Skin epidermis (tissue), 12 donors: ENCODE measurements at regions not wholly inside any gene's neighbourhood (a gene's known extent, or its start where the extent isn't known, plus 50 kb on each side); places are given as distances from the start of the nearest gene placed in this dataset.

Experiments
- H3K27ac ChIP-seq, 21 experiments: fragments of 200-600 bp; sonication (generic) in 11 of 21; one replicate each; pipeline ENCODE4 v1.5.0; 2020; ENCODE audit warnings: mild to moderate bottlenecking in 3 of 21, inconsistent platforms in 2 of 21, moderate library complexity in 2 of 21
- H3K4me3 ChIP-seq, 7 experiments: fragments of 200-600 bp; sonication (generic) in 2 of 7; one replicate each; pipeline ENCODE4 v1.5.0; 2020; ENCODE audit warnings: inconsistent platforms in 2 of 7, mild to moderate bottlenecking in 2 of 7, moderate library complexity in 1 of 7

DNA sequence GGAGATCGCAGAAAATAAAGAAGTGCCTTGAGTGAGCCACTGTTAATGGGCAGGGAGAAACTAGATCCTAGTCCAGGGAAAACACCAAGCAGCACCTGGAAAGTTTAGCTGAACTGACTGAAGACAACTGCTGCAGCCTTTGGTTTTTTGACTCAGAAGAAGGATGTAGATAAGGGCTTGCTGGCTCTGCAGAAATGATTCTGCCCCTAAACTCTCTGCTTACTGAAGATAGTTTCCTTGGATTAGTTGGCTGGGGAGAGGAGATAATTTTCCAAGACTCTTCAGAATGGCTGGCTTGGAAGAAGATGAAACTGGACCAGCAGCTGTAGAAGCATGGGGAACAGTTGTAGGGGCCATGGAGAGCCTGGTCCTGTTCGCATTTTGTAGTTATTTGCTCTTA, 471.8 kb downstream of the KDM4C start:
- Histone ChIP-seq H3K4me3 (no peak overlapping the region), H3K27ac (no peak overlapping the region)

DNA sequence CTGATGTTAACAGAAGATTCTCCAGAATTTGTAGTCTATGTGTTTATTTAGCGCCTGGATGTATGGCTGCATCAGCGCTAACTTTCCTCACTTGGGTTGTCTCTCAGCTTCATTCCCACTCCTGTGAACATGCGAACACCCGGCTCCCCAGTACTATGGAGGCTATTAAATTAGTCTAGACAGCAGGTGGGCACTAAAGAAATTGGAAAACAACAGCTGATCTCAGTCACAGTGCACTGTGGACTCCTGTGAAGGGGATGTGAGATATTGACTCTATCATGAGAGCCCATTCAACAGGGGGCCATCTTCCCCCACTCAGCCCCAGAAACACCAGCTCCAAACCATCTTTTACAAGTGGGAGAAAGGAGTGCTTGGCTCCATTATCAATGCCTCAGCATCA, 471.0 kb downstream of the KDM4C start:
- Histone ChIP-seq H3K4me3 (no peak overlapping the region), H3K27ac (no peak overlapping the region)

DNA sequence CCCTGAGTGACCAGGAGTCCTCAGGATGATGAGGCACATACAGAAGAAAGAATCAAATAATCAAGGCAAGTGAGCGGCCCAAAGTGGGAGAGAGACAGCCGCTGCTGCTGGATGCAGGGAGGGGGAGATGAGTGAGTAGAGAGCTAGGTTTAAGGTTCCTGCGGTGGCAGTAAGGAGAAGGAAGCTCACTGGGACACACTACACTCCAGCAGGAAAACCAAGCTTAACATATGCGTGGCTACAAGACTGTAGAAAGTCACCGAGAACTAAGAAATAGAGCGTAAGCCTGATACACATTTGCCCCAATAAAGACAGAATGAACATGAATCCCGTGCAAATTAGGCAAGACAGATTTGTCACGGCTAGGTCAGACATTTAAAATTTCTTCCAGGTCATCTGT, 470.2 kb downstream of the KDM4C start:
- no peak overlapping the region for H3K27ac ChIP-seq
- H3K4me3 ChIP-seq, result no peak overlapping the region

DNA sequence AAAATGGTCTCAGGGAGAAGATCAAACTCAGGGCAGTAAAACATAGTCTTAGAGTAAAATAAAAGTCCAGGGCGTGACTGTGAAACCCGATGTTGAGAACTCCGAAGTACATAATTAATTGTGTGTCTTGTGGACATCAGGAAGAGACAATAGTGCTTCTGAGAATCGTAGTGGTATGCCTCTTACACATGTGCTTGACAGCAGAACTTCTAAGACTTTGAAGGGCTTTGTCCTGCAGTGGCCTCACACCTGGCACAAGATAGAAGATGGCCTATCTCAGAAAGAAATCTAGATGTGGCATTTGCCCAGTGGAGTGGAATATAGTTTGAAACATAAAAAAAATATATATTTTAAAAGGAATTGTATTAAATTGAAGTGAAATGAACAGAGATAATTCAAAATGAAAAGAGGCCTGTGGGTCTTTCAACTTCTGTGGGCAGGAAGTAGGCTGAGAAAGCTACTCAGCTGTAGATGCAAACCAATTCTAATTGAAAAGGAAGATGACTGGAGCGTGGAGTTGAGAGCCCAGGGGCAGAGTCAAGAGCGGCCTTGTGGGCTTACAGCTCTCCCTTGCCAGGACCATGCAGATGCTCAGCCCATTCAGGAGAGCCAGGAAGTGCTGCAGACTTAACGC, 468.4 kb downstream of the KDM4C start:
- H3K4me3 ChIP-seq, result no peak overlapping the region
- H3K27ac ChIP-seq, result no peak overlapping the region
